ENCODE measurements at regions not wholly inside any gene's neighbourhood (a gene's known extent, or its start where the extent isn't known, plus 50 kb on each side); places are given as distances from the start of the nearest gene placed in this dataset.
"Not testable (repeated sequence)": the region's sequence is repeated elsewhere in the genome, so short reads cannot be mapped to it uniquely, and the experiment has no call there.

DNA sequence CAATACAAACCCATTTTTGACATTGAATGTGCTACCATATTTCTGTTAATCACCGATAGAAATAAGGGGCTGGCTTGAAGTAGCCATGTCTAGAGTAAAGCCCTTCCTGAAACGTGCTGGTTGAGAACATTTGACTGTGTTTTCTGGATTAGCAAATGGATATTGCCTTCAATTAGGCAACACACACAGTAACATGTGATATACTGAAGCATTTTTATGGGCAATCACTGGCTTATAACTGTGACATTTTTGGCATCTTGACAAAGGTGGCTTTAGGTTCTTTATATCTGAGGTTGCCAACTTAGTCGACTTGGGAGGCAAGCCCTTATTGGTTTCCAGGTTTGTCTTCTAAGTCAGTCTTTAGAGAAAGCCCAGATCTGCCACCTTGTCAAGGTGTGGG is 292.9 kb downstream of the BTBD3 start:
- H3K4me1 ChIP-seq (ENCODE audit: control insufficient read depth, insufficient read depth, low read length), result no peaks in the 10 kb centered on the region
- H3K27ac ChIP-seq (ENCODE audit: low read length), result no peak overlapping the region
- no peaks in the 10 kb centered on the region for H3K27me3 ChIP-seq (ENCODE audit: control insufficient read depth, insufficient read depth)
- DNase-seq, result no peak
- intact Hi-C loops (cut with DNase I), result no loop called here
- ATAC-seq, result no peak
- 85% methylated on average over 3 of the region's 3 CpGs for WGBS
- H3K4me3 ChIP-seq (ENCODE audit: low read length), result no peak overlapping the region
- no peaks in the 10 kb centered on the region for H3K9me3 ChIP-seq (ENCODE audit: control insufficient read depth, low read length)

DNA sequence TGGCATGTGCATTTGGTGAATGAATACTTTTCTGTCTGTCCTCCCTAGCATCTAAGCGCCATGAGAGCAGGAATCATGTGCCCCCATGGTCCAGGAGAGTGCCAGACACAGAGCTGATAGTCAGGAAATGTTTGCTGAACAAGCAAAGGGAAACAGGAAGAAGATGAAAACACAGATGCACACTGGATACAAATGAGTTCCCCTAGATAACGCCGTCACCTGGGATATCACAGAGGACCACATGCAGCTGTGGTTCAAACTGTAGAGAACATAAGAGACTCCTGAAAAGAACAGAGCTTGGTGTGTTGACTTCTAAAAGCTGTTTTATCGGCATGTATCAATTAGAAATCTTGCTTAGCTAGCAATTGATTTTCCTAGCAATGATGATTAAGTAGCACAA is 293.7 kb downstream of the BTBD3 start:
- Histone ChIP-seq H3K9me3 (ENCODE audit: control insufficient read depth, low read length) (no peaks in the 10 kb centered on the region), H3K4me3 (ENCODE audit: low read length) (no peak overlapping the region), H3K27ac (ENCODE audit: low read length) (no peak overlapping the region), H3K27me3 (ENCODE audit: control insufficient read depth, insufficient read depth) (no peaks in the 10 kb centered on the region), H3K4me1 (ENCODE audit: control insufficient read depth, insufficient read depth, low read length) (no peaks in the 10 kb centered on the region)
- WGBS, result 68% methylated on average over 4 of the region's 4 CpGs
- no peak for ATAC-seq
- intact Hi-C loops (cut with DNase I), result no loop called here
- no peak for DNase-seq

DNA sequence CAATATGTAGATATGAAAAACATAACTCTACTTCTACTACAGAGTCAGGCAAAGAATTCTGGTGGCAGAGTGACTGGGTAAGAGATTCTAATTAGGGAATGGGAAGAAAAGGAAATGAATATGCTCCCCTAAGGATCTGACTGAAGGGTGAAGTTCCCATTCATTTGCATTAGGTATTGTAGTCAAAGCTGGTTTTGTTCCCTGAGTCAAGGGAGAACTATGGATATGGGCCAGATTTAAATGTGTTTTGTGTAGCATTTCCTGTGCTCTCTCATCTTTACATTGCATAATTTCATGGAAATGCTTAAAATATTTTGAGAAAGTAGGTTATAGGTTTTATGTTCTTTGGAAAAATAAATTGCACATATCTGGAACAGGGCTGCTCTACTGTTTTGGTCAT is 299.7 kb downstream of the BTBD3 start:
- intact Hi-C loops (cut with DNase I), result no loop called here
- no peaks in the 10 kb centered on the region for H3K27me3 ChIP-seq (ENCODE audit: control insufficient read depth, insufficient read depth)
- no peak overlapping the region for H3K4me3 ChIP-seq (ENCODE audit: low read length)
- no peak for DNase-seq
- no peaks in the 10 kb centered on the region for H3K4me1 ChIP-seq (ENCODE audit: control insufficient read depth, insufficient read depth, low read length)
- no peak for ATAC-seq
- H3K27ac ChIP-seq (ENCODE audit: low read length), result no peak overlapping the region
- no peaks in the 10 kb centered on the region for H3K9me3 ChIP-seq (ENCODE audit: control insufficient read depth, low read length)

DNA sequence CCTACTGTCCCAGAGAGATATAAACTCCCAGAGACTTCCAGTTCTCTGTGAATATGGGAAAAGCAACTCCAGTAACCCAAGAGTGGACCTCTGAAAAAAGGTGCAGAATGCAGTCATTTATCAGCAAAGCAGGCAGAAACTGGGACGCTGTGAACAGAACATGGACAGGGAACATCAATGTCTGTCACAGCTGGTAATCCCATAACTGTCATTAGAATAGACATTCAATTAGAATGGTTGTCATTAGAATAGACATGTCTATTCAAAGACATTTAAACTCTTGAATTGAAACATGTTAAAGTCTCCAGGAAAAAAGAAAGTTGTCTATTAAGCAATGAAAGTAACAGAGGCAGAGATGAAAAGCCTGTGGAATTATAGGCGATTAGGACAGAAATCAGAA is 302.1 kb downstream of the BTBD3 start:
- ATAC-seq, result no peak
- WGBS, result 81% methylated on average over 2 of the region's 2 CpGs
- Histone ChIP-seq H3K4me1 (ENCODE audit: control insufficient read depth, insufficient read depth, low read length) (no peaks in the 10 kb centered on the region), H3K27ac (ENCODE audit: low read length) (no peak overlapping the region), H3K4me3 (ENCODE audit: low read length) (no peak overlapping the region), H3K9me3 (ENCODE audit: control insufficient read depth, low read length) (no peaks in the 10 kb centered on the region), H3K27me3 (ENCODE audit: control insufficient read depth, insufficient read depth) (no peaks in the 10 kb centered on the region)
- DNase-seq, result no peak
- intact Hi-C loops (cut with DNase I), result no loop called here

DNA sequence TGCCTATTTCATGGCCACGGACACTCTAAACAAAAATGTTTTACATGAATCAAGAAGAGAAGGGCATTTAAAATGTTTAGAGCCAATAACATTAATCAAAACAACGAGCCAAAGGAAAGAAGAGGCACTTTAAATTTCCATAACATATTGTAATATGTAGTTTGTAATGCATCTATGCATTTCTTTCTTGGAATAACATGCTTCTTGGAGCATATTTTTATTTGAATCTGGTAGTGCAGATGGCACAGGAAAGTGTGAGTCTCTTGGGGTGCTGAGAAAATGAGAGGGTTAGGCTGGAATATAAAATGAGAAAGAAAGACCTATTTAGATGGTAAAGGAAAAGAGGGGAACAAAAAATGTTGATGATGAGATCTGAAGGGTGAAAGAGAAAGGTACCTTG is 305.4 kb downstream of the BTBD3 start:
- 82% methylated on average over 2 of the region's 2 CpGs for WGBS
- intact Hi-C loops (cut with DNase I), result no loop called here
- DNase-seq, result no peak

DNA sequence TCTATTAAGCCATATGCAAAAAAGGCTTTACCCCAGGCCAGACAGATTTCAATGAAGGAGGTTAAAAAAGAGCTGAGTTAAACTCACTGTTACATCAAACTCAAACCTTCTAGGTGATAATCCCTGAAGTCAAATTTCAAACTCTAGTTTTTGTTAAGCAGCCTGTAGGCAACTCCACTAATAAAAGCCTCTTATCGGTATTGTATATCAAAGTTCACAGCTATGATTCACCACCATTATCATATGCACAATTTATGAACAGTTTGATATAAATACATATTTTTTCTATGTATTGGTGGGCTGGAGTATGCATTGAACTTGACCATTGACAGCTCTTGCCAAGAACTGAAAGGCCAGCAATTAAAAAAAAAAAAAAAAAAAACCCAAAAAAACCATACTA is 308.2 kb downstream of the BTBD3 start:
- intact Hi-C loops (cut with DNase I), result no loop called here
- Histone ChIP-seq H3K4me3 (ENCODE audit: low read length) (no peak overlapping the region), H3K27me3 (ENCODE audit: control insufficient read depth, insufficient read depth) (no peaks in the 10 kb centered on the region), H3K4me1 (ENCODE audit: control insufficient read depth, insufficient read depth, low read length) (no peaks in the 10 kb centered on the region), H3K9me3 (ENCODE audit: control insufficient read depth, low read length) (no peaks in the 10 kb centered on the region), H3K27ac (ENCODE audit: low read length) (no peak overlapping the region)
- ATAC-seq, result no peak
- no peak for DNase-seq
- WGBS, result 92% methylated on average over 1 of the region's 1 CpG

More for the DNA sequence above, 305.4 kb downstream of the BTBD3 start:
- Histone ChIP-seq H3K27ac (ENCODE audit: low read length) (no peak overlapping the region), H3K27me3 (ENCODE audit: control insufficient read depth, insufficient read depth) (no peaks in the 10 kb centered on the region), H3K9me3 (ENCODE audit: control insufficient read depth, low read length) (no peaks in the 10 kb centered on the region), H3K4me3 (ENCODE audit: low read length) (no peak overlapping the region), H3K4me1 (ENCODE audit: control insufficient read depth, insufficient read depth, low read length) (no peaks in the 10 kb centered on the region)
- ATAC-seq, result no peak

DNA sequence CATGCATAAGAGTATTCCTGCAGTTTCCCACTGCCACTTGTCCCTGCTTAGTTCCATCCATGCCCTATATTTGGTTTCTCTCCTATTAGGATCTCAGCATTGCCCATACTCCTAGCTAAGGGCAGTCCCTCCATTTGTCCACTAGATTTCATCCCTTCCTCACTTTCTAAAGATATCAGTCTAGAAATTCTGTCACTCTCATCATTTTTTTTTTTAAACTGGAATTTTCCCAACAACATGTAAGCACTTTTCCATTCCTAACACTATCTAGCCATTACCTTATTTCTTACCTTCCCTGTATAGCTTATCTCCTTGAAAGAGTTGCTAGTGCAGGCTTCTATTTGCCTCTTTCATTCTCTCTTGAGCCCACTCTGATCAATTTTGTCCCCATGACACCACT is 312.2 kb downstream of the BTBD3 start:
- no peak for ATAC-seq
- no peaks in the 10 kb centered on the region for H3K9me3 ChIP-seq (ENCODE audit: control insufficient read depth, low read length)
- no peaks in the 10 kb centered on the region for H3K4me1 ChIP-seq (ENCODE audit: control insufficient read depth, insufficient read depth, low read length)
- no peak overlapping the region for H3K27ac ChIP-seq (ENCODE audit: low read length)
- no peak overlapping the region for H3K4me3 ChIP-seq (ENCODE audit: low read length)
- no peaks in the 10 kb centered on the region for H3K27me3 ChIP-seq (ENCODE audit: control insufficient read depth, insufficient read depth)
- intact Hi-C loops (cut with DNase I), result no loop called here
- no peak for DNase-seq

DNA sequence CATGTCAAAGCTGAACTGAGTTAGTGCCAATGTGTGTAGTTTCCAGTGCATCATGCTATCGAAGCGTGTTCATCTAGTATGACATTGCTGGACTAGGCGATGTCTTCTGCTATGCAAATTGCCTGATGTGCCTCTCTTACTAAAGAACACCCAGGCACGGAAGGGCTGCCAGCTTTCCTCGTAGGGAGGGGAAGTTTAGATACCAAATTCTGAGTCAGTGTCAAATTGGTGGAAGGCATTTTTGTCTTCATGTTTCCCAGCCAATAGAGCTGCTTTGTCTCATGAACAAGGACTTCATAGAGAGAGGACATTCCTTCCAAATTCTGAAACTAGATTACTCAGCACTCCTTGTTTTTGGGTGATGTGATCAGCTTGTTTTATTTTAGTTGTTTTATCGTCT is 320.1 kb downstream of the BTBD3 start:
- Histone ChIP-seq H3K4me1 (ENCODE audit: control insufficient read depth, insufficient read depth, low read length) (no peaks in the 10 kb centered on the region), H3K27me3 (ENCODE audit: control insufficient read depth, insufficient read depth) (no peaks in the 10 kb centered on the region), H3K9me3 (ENCODE audit: control insufficient read depth, low read length) (no peaks in the 10 kb centered on the region), H3K27ac (ENCODE audit: low read length) (no peak overlapping the region), H3K4me3 (ENCODE audit: low read length) (no peak overlapping the region)
- 50% methylated on average over 6 of the region's 6 CpGs for WGBS
- ATAC-seq (peak; percentile 68 to 76), DNase-seq (peak; percentile 69 to 85 (median 77))
- intact Hi-C loops (cut with DNase I), result no loop called here

DNA sequence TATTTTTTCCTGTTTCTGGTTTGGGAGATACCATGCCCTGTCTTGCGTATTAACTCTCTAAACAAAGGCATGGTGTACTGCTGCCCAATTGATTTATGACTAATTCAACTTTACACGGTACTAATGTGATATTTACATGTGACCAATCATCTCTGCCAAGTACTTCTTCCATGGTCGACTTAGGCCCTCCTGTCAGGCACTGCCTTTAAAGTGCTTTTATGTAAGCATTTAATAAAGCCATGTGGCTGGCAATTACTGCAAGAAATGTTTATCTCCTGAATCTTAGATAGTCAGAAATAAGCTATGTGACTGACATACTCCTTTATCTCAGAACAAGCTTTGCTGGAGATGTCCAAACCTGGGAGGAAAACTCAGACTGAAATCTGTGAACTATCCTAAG is 323.4 kb downstream of the BTBD3 start:
- Histone ChIP-seq H3K4me1 (ENCODE audit: control insufficient read depth, insufficient read depth, low read length) (no peaks in the 10 kb centered on the region), H3K27me3 (ENCODE audit: control insufficient read depth, insufficient read depth) (no peaks in the 10 kb centered on the region), H3K27ac (ENCODE audit: low read length) (no peak overlapping the region), H3K4me3 (ENCODE audit: low read length) (no peak overlapping the region), H3K9me3 (ENCODE audit: control insufficient read depth, low read length) (no peaks in the 10 kb centered on the region)
- WGBS, result 70% methylated on average over 3 of the region's 3 CpGs
- DNase-seq, result no peak
- no peak for ATAC-seq
- intact Hi-C loops (cut with DNase I), result no loop called here

DNA sequence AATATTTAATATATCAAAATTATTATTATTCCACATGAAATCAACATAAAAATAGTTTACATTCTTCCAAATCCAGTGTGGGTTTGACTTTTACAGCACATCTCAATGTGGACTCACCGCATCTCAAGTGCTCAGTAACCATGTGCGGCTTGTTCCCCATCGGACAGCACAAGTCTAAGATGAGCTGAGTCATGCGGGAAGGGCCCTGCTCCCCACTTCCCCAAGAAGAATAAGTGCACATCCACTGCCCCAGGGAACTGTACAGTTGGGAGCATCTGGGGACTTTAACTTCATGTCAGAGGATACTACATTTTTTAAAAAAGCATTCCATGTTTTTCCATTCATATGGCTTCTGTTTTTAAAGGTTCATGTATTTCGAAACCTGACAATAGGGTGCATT is 325.6 kb downstream of the BTBD3 start:
- DNase-seq (peak in 1 of 3 donors; percentile 37), ATAC-seq (no peak)
- intact Hi-C loops (cut with DNase I), result no loop called here
- H3K4me3 ChIP-seq (ENCODE audit: low read length), result no peak overlapping the region
- no peaks in the 10 kb centered on the region for H3K9me3 ChIP-seq (ENCODE audit: control insufficient read depth, low read length)
- no peak overlapping the region for H3K27ac ChIP-seq (ENCODE audit: low read length)
- H3K4me1 ChIP-seq (ENCODE audit: control insufficient read depth, insufficient read depth, low read length), result no peaks in the 10 kb centered on the region
- 86% methylated on average over 5 of the region's 5 CpGs for WGBS
- no peaks in the 10 kb centered on the region for H3K27me3 ChIP-seq (ENCODE audit: control insufficient read depth, insufficient read depth)

DNA sequence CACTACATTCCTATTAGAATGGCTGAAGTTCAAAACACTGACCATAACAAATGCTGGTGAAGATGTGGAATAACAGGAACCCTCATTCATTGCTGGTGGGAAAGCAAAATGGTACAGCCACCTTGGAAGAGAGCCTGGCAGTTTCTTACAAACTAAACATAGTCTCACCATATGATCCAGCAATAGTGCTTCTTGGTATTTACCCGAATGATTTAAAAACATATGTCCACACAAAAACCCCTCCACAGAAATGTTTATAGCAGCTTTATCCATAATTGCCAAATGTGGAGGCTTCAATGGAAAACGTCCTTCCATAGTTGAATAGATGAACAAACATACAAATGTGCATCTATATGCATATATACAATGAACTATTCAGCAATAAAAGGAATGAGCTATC is 330.8 kb downstream of the BTBD3 start:
- Histone ChIP-seq H3K4me3 (ENCODE audit: low read length) (no peak overlapping the region), H3K9me3 (ENCODE audit: control insufficient read depth, low read length) (no peaks in the 10 kb centered on the region), H3K27me3 (ENCODE audit: control insufficient read depth, insufficient read depth) (no peaks in the 10 kb centered on the region), H3K27ac (ENCODE audit: low read length) (no peak overlapping the region), H3K4me1 (ENCODE audit: control insufficient read depth, insufficient read depth, low read length) (no peaks in the 10 kb centered on the region)
- DNase-seq (no peak), ATAC-seq (no peak)
- WGBS, result 81% methylated on average over 2 of the region's 2 CpGs
- intact Hi-C loops (cut with DNase I), result no loop called here

DNA sequence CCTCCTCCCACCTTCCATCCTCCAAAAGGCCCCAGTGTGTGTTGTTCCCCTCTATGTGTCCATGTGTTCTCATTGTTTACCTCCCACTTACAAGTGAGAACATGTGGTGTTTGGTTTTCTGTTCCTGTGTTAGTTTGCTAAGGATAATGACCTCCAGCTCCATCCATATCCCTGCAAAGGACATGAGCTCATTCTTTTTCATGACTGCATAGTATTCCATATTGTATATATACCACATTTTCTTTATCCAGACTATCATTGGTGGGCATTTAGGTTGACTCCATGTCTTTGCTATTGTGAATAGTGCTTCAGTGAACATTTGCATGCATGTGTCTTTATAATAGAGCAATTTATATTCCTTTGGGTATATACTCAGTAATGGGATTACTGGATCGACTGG is 333.0 kb downstream of the BTBD3 start:
- DNase-seq; H3K9me3 ChIP-seq (ENCODE audit: control insufficient read depth, low read length); H3K27ac ChIP-seq (ENCODE audit: low read length); H3K27me3 ChIP-seq (ENCODE audit: control insufficient read depth, insufficient read depth); ATAC-seq; H3K4me3 ChIP-seq (ENCODE audit: low read length); intact Hi-C loops (cut with DNase I); H3K4me1 ChIP-seq (ENCODE audit: control insufficient read depth, insufficient read depth, low read length): not testable (repeated sequence)
- 90% methylated on average over 1 of the region's 1 CpG for WGBS

Data from right cardiac atrium (tissue), 5 donors.